ENCODE measurements at regions not wholly inside any gene's neighbourhood (a gene's known extent, or its start where the extent isn't known, plus 50 kb on each side); places are given as distances from the start of the nearest gene placed in this dataset.

DNA sequence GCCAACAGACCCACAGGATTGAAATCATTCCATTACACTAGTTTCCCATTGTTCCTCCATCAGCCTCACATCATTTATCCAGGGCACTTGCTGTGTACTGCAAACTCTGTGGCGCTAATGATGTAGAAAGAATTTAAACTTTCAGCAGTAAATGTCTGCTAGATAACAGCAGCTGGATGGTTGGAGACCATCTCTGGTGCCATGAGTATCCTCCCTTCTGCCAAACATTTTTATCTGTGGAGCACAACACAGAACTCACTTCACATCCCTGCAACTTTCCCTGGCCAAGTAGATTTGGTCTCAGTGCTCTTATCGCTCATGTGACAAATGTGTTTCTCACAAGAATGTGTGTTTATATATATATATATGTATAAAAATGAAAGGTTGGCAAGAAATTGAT, 481.9 kb downstream of the FGF9 start:
- no peak overlapping the region for H3K4me3 ChIP-seq (ENCODE audit: low read length)
- H3K4me2 ChIP-seq (ENCODE audit: low read length) = no peak overlapping the region
- H3K27ac ChIP-seq (ENCODE audit: low read length) = no peak overlapping the region
- H3K9me3 ChIP-seq (ENCODE audit: low read length) = no peaks in the 10 kb centered on the region
- no peaks in the 10 kb centered on the region for H3K36me3 ChIP-seq (ENCODE audit: low read depth, low read length)
- H3K9me2 ChIP-seq (replicated peaks; ENCODE audit: low read length) = no peaks in the 10 kb centered on the region
- H3K9ac ChIP-seq (ENCODE audit: low read length) = no peak overlapping the region
- no peaks in the 10 kb centered on the region for H3F3A ChIP-seq (ENCODE audit: low read length, unreplicated experiment)
- DNase-seq (no peak), ATAC-seq (no peak)
- no peak for TF ChIP-seq EZH2 (IDR thresholded peaks at IDR 0.05; ENCODE audit: low read length, unreplicated experiment)
- TF ChIP-seq, protein P1, sequence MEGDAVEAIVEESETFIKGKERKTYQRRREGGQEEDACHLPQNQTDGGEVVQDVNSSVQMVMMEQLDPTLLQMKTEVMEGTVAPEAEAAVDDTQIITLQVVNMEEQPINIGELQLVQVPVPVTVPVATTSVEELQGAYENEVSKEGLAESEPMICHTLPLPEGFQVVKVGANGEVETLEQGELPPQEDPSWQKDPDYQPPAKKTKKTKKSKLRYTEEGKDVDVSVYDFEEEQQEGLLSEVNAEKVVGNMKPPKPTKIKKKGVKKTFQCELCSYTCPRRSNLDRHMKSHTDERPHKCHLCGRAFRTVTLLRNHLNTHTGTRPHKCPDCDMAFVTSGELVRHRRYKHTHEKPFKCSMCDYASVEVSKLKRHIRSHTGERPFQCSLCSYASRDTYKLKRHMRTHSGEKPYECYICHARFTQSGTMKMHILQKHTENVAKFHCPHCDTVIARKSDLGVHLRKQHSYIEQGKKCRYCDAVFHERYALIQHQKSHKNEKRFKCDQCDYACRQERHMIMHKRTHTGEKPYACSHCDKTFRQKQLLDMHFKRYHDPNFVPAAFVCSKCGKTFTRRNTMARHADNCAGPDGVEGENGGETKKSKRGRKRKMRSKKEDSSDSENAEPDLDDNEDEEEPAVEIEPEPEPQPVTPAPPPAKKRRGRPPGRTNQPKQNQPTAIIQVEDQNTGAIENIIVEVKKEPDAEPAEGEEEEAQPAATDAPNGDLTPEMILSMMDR (conservative IDR thresholded peaks at IDR 0.05; ENCODE audit: low read depth, low read length) = no peak
- no peak for TF ChIP-seq EZH2phosphoT487 (IDR thresholded peaks at IDR 0.05; ENCODE audit: borderline replicate concordance, low read length)
- H2AFZ ChIP-seq (ENCODE audit: low read length) = no peak overlapping the region
- POLR2A ChIA-PET (ENCODE audit: unreplicated experiment) = no interaction called here
- H3K4me1 ChIP-seq (ENCODE audit: insufficient read depth, low read length) = no peaks in the 10 kb centered on the region
- no peaks in the 10 kb centered on the region for H3K27me3 ChIP-seq (ENCODE audit: low read length)
- no TSS peak for BruUV-seq (replicated peaks)
- CTCF ChIA-PET = no interaction called here
- H3K79me2 ChIP-seq (ENCODE audit: low read length) = no peaks in the 10 kb centered on the region
- intact Hi-C loops (cut with micrococcal nuclease) = no loop called here
- H4K20me1 ChIP-seq (ENCODE audit: low read length) = no peaks in the 10 kb centered on the region

DNA sequence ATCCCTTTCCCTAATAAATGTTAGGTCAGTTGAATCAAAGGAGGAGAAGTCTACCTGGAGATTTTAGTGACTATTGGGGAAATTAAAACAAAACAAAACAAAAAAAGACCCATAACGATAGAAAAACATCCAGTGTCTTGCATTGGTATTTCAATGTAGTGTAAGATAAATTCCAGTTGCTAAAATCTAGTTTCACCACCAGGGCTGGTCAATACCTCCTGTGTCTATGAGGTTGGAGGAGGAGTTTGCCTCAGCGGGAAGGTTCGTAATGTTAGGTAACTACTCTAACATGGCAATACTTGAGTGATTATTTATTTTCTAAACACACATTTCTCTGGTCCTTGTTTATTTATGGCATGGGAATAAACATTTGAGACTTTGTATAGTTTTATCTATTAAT, 483.2 kb downstream of the FGF9 start:
- ATAC-seq = no peak
- no TSS peak for BruUV-seq (replicated peaks)
- Histone ChIP-seq H3F3A (ENCODE audit: low read length, unreplicated experiment) (no peaks in the 10 kb centered on the region), H2AFZ (ENCODE audit: low read length) (no peak overlapping the region), H3K4me3 (ENCODE audit: low read length) (no peak overlapping the region), H3K79me2 (ENCODE audit: low read length) (no peaks in the 10 kb centered on the region), H3K27me3 (ENCODE audit: low read length) (no peaks in the 10 kb centered on the region), H3K9ac (ENCODE audit: low read length) (no peak overlapping the region), H3K9me2 (replicated peaks; ENCODE audit: low read length) (no peaks in the 10 kb centered on the region), H3K4me2 (ENCODE audit: low read length) (no peak overlapping the region), H3K9me3 (ENCODE audit: low read length) (no peaks in the 10 kb centered on the region), H4K20me1 (ENCODE audit: low read length) (no peaks in the 10 kb centered on the region), H3K36me3 (ENCODE audit: low read depth, low read length) (no peaks in the 10 kb centered on the region), H3K27ac (ENCODE audit: low read length) (no peak overlapping the region), H3K4me1 (ENCODE audit: insufficient read depth, low read length) (no peaks in the 10 kb centered on the region)
- CTCF ChIA-PET = no interaction called here
- POLR2A ChIA-PET (ENCODE audit: unreplicated experiment) = no interaction called here
- DNase-seq = no peak
- TF ChIP-seq, protein P1 (conservative IDR thresholded peaks at IDR 0.05; ENCODE audit: low read depth, low read length) = no peak
- no peak for TF ChIP-seq EZH2phosphoT487 (IDR thresholded peaks at IDR 0.05; ENCODE audit: borderline replicate concordance, low read length)
- TF ChIP-seq EZH2 (IDR thresholded peaks at IDR 0.05; ENCODE audit: low read length, unreplicated experiment) = no peak
- intact Hi-C loops (cut with micrococcal nuclease) = no loop called here

- no peak overlapping the region for H3K9ac ChIP-seq (ENCODE audit: low read length)
- intact Hi-C loops (cut with micrococcal nuclease) = no loop called here
- no peak for ATAC-seq
- H4K20me1 ChIP-seq (ENCODE audit: low read length) = no peaks in the 10 kb centered on the region
- CTCF ChIA-PET = no interaction called here
- no TSS peak for BruUV-seq (replicated peaks)
- DNase-seq = no peak
- H3K36me3 ChIP-seq (ENCODE audit: low read depth, low read length) = no peaks in the 10 kb centered on the region
- no peak overlapping the region for H3K4me3 ChIP-seq (ENCODE audit: low read length)
- no peak overlapping the region for H3K4me2 ChIP-seq (ENCODE audit: low read length)
- POLR2A ChIA-PET (ENCODE audit: unreplicated experiment) = no interaction called here
- H3K27me3 ChIP-seq (ENCODE audit: low read length) = no peaks in the 10 kb centered on the region
- H2AFZ ChIP-seq (ENCODE audit: low read length) = no peak overlapping the region
- no peaks in the 10 kb centered on the region for H3K9me2 ChIP-seq (replicated peaks; ENCODE audit: low read length)
- no peaks in the 10 kb centered on the region for H3F3A ChIP-seq (ENCODE audit: low read length, unreplicated experiment)
- no peaks in the 10 kb centered on the region for H3K79me2 ChIP-seq (ENCODE audit: low read length)
- TF ChIP-seq, protein P1 (conservative IDR thresholded peaks at IDR 0.05; ENCODE audit: low read depth, low read length) = no peak
- TF ChIP-seq EZH2 (IDR thresholded peaks at IDR 0.05; ENCODE audit: low read length, unreplicated experiment) = no peak
- no peak for TF ChIP-seq EZH2phosphoT487 (IDR thresholded peaks at IDR 0.05; ENCODE audit: borderline replicate concordance, low read length)
- no peaks in the 10 kb centered on the region for H3K4me1 ChIP-seq (ENCODE audit: insufficient read depth, low read length)
- H3K9me3 ChIP-seq (ENCODE audit: low read length) = no peaks in the 10 kb centered on the region
- H3K27ac ChIP-seq (ENCODE audit: low read length) = no peak overlapping the region
These were observed 491.0 kb downstream of the FGF9 start for GRCh38 chr13:22161871-22162270.
